ENCODE measurements at regions not wholly inside any gene's neighbourhood (a gene's known extent, or its start where the extent isn't known, plus 50 kb on each side); places are given as distances from the start of the nearest gene placed in this dataset.

DNA sequence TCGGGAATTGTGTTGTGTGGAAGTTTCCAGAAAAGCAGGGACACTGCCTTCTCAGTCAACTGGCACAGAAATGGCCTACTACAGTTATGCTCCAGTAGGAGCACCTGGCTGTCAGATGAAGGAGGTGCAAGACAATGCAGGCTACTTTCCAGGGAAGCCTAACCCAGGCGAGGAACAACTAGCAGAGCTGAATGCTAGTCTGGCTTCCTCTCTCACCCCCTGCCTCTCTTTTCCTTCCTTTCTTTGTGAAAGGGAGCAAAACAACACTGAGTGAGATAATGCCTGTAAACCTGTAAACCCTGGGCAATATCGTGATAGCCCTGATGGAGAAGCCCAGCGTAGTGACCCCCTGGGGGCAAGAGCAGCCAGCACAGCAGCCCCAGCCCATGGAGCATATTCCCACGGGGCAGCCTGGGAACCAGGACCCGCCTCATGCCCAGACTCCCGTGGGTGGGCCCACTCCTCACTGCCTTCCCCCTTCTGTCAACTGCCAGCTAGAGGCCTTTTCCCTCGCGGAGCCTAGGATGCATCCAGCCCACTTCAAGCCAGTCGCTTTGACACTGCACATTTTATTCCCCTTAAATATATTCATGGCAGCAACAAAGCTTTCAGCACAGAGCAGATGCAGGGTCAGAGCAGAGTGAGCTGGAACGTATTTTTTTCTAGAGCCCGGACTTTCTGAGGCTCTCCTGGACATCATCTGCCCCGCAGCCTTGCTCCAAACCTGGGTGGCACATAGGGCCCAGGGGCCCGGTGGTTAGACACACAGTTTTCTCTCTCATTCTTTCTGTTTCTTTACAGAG, 77.0 kb downstream of the PDCL3 start:
- TF ChIP-seq, protein P1, sequence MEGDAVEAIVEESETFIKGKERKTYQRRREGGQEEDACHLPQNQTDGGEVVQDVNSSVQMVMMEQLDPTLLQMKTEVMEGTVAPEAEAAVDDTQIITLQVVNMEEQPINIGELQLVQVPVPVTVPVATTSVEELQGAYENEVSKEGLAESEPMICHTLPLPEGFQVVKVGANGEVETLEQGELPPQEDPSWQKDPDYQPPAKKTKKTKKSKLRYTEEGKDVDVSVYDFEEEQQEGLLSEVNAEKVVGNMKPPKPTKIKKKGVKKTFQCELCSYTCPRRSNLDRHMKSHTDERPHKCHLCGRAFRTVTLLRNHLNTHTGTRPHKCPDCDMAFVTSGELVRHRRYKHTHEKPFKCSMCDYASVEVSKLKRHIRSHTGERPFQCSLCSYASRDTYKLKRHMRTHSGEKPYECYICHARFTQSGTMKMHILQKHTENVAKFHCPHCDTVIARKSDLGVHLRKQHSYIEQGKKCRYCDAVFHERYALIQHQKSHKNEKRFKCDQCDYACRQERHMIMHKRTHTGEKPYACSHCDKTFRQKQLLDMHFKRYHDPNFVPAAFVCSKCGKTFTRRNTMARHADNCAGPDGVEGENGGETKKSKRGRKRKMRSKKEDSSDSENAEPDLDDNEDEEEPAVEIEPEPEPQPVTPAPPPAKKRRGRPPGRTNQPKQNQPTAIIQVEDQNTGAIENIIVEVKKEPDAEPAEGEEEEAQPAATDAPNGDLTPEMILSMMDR (IDR thresholded peaks at IDR 0.05): no peak
- no peak for TF ChIP-seq POLR2A (IDR thresholded peaks at IDR 0.05)
- TF ChIP-seq EP300 (IDR thresholded peaks at IDR 0.05): no peak

Data from tibial nerve (tissue), 4 donors.